CD14-positive monocyte (primary cell): ENCODE measurements at regions not wholly inside any gene's neighbourhood (a gene's known extent, or its start where the extent isn't known, plus 50 kb on each side); places are given as distances from the start of the nearest gene placed in this dataset.

Experiments
- DNase-seq, 3 donors: peaks; one replicate each; pipeline ENCODE4 v3.0.0-alpha.2; 2011 to 2022
- H2AFZ ChIP-seq: 2 replicates; pipeline ENCODE4 v1.6.0; 2012; ENCODE audit warnings: mild to moderate bottlenecking, low read depth, low read length, inconsistent platforms; ENCODE audit not compliant: insufficient read depth, poor library complexity, severe bottlenecking
- H3K27ac ChIP-seq, 2 donors: 1 replicate in 1 of 2; 2 replicates in 1 of 2; pipeline ENCODE4 v1.5.1; 2012 to 2013; ENCODE audit warnings: low read length in 2 of 2, control low read depth in 1 of 2, inconsistent platforms in 1 of 2, low read depth in 1 of 2, mild to moderate bottlenecking in 1 of 2
- H3K27me3 ChIP-seq, 2 donors: one replicate each; pipeline versions ENCODE4 v1.6.0 to v1.6.1; 2011 to 2013; ENCODE audit warnings: low read length in 2 of 2; ENCODE audit not compliant: control insufficient read depth in 2 of 2, insufficient read depth in 2 of 2
- H3K36me3 ChIP-seq, 2 donors: replicated peaks in 1 of 2; 1 replicate in 1 of 2; 2 replicates in 1 of 2; pipeline versions ENCODE4 v1.5.1 to v1.6.1; 2012 to 2013; ENCODE audit warnings: low read length in 2 of 2, control low read depth in 1 of 2, inconsistent platforms in 1 of 2, mild to moderate bottlenecking in 1 of 2; ENCODE audit not compliant: insufficient read depth in 2 of 2, control insufficient read depth in 1 of 2
- H3K4me1 ChIP-seq, 2 donors: 1 replicate in 1 of 2; 2 replicates in 1 of 2; pipeline versions ENCODE4 v1.5.1 to v1.6.1; 2012 to 2013; ENCODE audit warnings: low read length in 2 of 2, control low read depth in 1 of 2, inconsistent platforms in 1 of 2, mild to moderate bottlenecking in 1 of 2, moderate library complexity in 1 of 2; ENCODE audit not compliant: insufficient read depth in 2 of 2, control insufficient read depth in 1 of 2
- H3K4me2 ChIP-seq: replicated peaks from 2 replicates; pipeline ENCODE3; 2012; ENCODE audit warnings: low read length, moderate library complexity, mild to moderate bottlenecking; ENCODE audit not compliant: poor library complexity, severe bottlenecking; ENCODE audit errors: extremely low read depth
- H3K4me3 ChIP-seq, 3 experiments: fragments of 200-600 bp in 1 of 3; sonication (generic) in 1 of 3; replicated peaks in 1 of 3; 1 replicate in 2 of 3; 2 replicates in 1 of 3; pipeline ENCODE4 v1.5.1; 2011 to 2013; ENCODE audit warnings: low read length in 3 of 3, mild to moderate bottlenecking in 3 of 3, control low read depth in 2 of 3, low read depth in 2 of 3, inconsistent platforms in 1 of 3, moderate library complexity in 1 of 3
- H3K79me2 ChIP-seq: 2 replicates; pipeline ENCODE4 v1.6.0; 2012; ENCODE audit warnings: mild to moderate bottlenecking, control low read depth, inconsistent platforms, low read length, moderate library complexity; ENCODE audit not compliant: insufficient read depth
- H3K9ac ChIP-seq: 2 replicates; pipeline ENCODE4 v1.6.0; 2017; ENCODE audit warnings: low read length, mild to moderate bottlenecking; ENCODE audit not compliant: insufficient read depth, poor library complexity, severe bottlenecking
- H3K9me3 ChIP-seq, 2 donors: replicated peaks in 1 of 2; 1 replicate in 1 of 2; 2 replicates in 1 of 2; pipeline versions ENCODE4 v1.5.1 to v1.6.1; 2012 to 2013; ENCODE audit warnings: low read length in 2 of 2, control low read depth in 1 of 2; ENCODE audit not compliant: control insufficient read depth in 1 of 2, insufficient read depth in 1 of 2
- H4K20me1 ChIP-seq: 2 replicates; pipeline ENCODE4 v1.6.0; 2012; ENCODE audit warnings: mild to moderate bottlenecking, low read length, control low read depth, moderate library complexity; ENCODE audit not compliant: insufficient read depth
- H3K27ac Mint-ChIP-seq, 7 donors: one replicate each; pipeline ENCODE4 v1.8.0; 2020; ENCODE audit warnings: mild to moderate bottlenecking in 7 of 7, mixed read lengths in 7 of 7, moderate library complexity in 6 of 7, inconsistent platforms in 2 of 7
- H3K27me3 Mint-ChIP-seq, 3 donors: one replicate each; pipeline ENCODE4 v1.8.0; 2021 to 2022; ENCODE audit warnings: low read depth in 3 of 3, mild to moderate bottlenecking in 3 of 3, mixed read lengths in 3 of 3, moderate library complexity in 3 of 3, inconsistent platforms in 1 of 3
- H3K36me3 Mint-ChIP-seq, 2 donors: one replicate each; pipeline ENCODE4 v1.8.0; 2020; ENCODE audit warnings: mixed read lengths in 2 of 2, inconsistent platforms in 1 of 2, mild to moderate bottlenecking in 1 of 2
- H3K4me1 Mint-ChIP-seq: one replicate; pipeline ENCODE4 v1.8.0; 2020; ENCODE audit warnings: mild to moderate bottlenecking, mixed read lengths
- H3K4me3 Mint-ChIP-seq, 2 donors: one replicate each; pipeline ENCODE4 v1.8.0; 2020; ENCODE audit warnings: mild to moderate bottlenecking in 2 of 2, mixed read lengths in 2 of 2, moderate library complexity in 1 of 2
- H3K9me3 Mint-ChIP-seq, 7 donors: one replicate each; pipeline ENCODE4 v1.8.0; 2020 to 2022; ENCODE audit warnings: mixed read lengths in 7 of 7, mild to moderate bottlenecking in 6 of 7, moderate library complexity in 6 of 7, inconsistent platforms in 2 of 7
- CTCF ChIP-seq: fragments of 200-600 bp; IDR thresholded peaks from one replicate; pipeline ENCODE4 v1.8.0; 2022; ENCODE audit warnings: antibody characterized with exemption, mild to moderate bottlenecking
- WGBS: methylation state at CpG from one replicate; pipeline ENCODE4 v1.1.5; 2013; ENCODE audit warnings: missing lambda C conversion rate; ENCODE audit not compliant: insufficient coverage; 5-methylcytosine and 5-hydroxymethylcytosine counted together
- intact Hi-C, 2 donors: fragments of 100-400 bp; cut with micrococcal nuclease; formaldehyde crosslinking; loops; one replicate each; pipeline versions ENCODE4 v1.15.0 to v1.15.1; 2023

GRCh38 chr11:26011474-26011873 lies 320.5 kb upstream of the ANO3 start:
- Histone ChIP-seq H3K9ac (no peak overlapping the region), H3K79me2 (no peaks in the 10 kb centered on the region), H3K36me3 (no peaks in the 10 kb centered on the region), H3K4me1 (no peaks in the 10 kb centered on the region), H3K4me2 (no peak overlapping the region), H3K4me3 (no peak overlapping the region), H3K27me3 (no peaks in the 10 kb centered on the region), H3K9me3 (no peaks in the 10 kb centered on the region), H4K20me1 (no peaks in the 10 kb centered on the region), H2AFZ (no peak overlapping the region), H3K27ac (no peak overlapping the region)
- intact Hi-C loops, result no loop called here
- H3K9me3 Mint-ChIP-seq, result no peaks in the 10 kb centered on the region
- no peak for TF ChIP-seq CTCF
- no peaks in the 10 kb centered on the region for H3K4me1 Mint-ChIP-seq
- H3K27ac Mint-ChIP-seq, result no peak overlapping the region
- WGBS, result no CpG with 5 or more reads among the region's 1 CpG
- H3K27me3 Mint-ChIP-seq, result peaks cover 0 to 1% (median 0%) of the 10 kb centered on the region in 3 donors
- DNase-seq, result no peak
- H3K4me3 Mint-ChIP-seq, result no peak overlapping the region
- no peaks in the 10 kb centered on the region for H3K36me3 Mint-ChIP-seq

DNA sequence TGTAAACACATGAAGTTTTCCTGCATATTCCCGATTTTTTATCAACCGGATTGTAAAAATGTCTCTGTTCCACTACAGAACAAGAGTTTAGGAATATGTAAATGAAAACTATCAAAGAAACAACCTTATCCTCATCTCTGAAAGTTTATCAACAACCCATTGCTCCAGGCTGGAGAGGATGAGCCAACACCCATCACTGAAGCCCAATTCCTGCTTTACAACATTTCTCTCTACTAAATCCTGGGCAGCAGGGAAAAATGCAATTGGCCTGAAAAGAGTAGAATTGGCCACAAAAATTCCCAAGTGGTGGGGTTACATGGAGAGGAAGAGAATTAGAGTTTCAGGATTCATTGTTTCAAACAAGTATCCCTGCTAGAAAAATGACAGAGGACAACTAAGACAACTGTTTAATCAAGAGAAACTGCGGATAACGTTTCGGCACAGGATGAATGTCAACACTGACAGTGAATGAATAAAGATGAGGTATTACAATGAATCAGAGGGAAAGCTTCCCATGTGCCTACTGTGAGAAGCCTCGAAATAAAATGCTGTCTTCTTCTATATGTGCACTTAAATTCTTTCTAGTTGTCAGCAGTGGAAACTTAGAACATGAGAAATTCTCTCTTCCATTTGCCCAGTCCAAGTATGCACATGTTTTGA lies 317.3 kb upstream of the ANO3 start:
- Histone ChIP-seq H4K20me1 (no peaks in the 10 kb centered on the region), H3K9me3 (no peaks in the 10 kb centered on the region), H3K27me3 (no peaks in the 10 kb centered on the region), H3K9ac (no peak overlapping the region), H3K36me3 (no peaks in the 10 kb centered on the region), H3K4me1 (no peaks in the 10 kb centered on the region), H3K27ac (no peak overlapping the region), H3K79me2 (no peaks in the 10 kb centered on the region), H2AFZ (no peak overlapping the region), H3K4me3 (no peak overlapping the region), H3K4me2 (no peak overlapping the region)
- intact Hi-C loops, result no loop called here
- Mint-ChIP-seq H3K4me1 (no peaks in the 10 kb centered on the region), H3K27me3 (peaks cover 0 to 1% (median 0%) of the 10 kb centered on the region in 3 donors), H3K9me3 (no peaks in the 10 kb centered on the region), H3K27ac (no peak overlapping the region), H3K4me3 (no peak overlapping the region), H3K36me3 (no peaks in the 10 kb centered on the region)
- WGBS, result 93% methylated on average over 3 of the region's 6 CpGs
- DNase-seq, result no peak
- no peak for TF ChIP-seq CTCF
